KMS-11 (cell line): ENCODE measurements at regions not wholly inside any gene's neighbourhood (a gene's known extent, or its start where the extent isn't known, plus 50 kb on each side); places are given as distances from the start of the nearest gene placed in this dataset.

ENCODE experiments used
- H2AFZ ChIP-seq: fragments of 200-600 bp; sonication (generic); 2 replicates; pipeline ENCODE4 v1.6.1; 2016; ENCODE audit warnings: antibody characterized with exemption, mixed run types, low read depth
- H3K27ac ChIP-seq: fragments of 200-600 bp; sonication (generic); 2 replicates; pipeline ENCODE4 v1.6.1; 2016; ENCODE audit warnings: mild to moderate bottlenecking, mixed run types
- H3K27me3 ChIP-seq: fragments of 200-600 bp; sonication (generic); 2 replicates; pipeline ENCODE4 v1.6.1; 2017; ENCODE audit warnings: mild to moderate bottlenecking, low read depth, mixed run types, moderate library complexity; ENCODE audit not compliant: insufficient read depth
- H3K36me3 ChIP-seq: fragments of 200-600 bp; sonication (generic); 2 replicates; pipeline ENCODE4 v1.6.1; 2017; ENCODE audit warnings: mild to moderate bottlenecking, mixed run types; ENCODE audit not compliant: insufficient read depth
- H3K4me1 ChIP-seq: fragments of 200-600 bp; sonication (generic); 2 replicates; pipeline ENCODE4 v1.6.1; 2016; ENCODE audit warnings: mild to moderate bottlenecking, low read depth, mixed run types; ENCODE audit not compliant: poor library complexity, severe bottlenecking
- H3K4me2 ChIP-seq: fragments of 200-600 bp; sonication (generic); 2 replicates; pipeline ENCODE4 v1.7.0; 2016; ENCODE audit warnings: mild to moderate bottlenecking, mixed run types
- H3K4me3 ChIP-seq: fragments of 200-600 bp; sonication (generic); IDR thresholded peaks from 2 replicates; pipeline ENCODE4 v1.6.1; 2017; ENCODE audit warnings: low read depth, low read length, mixed read lengths; ENCODE audit not compliant: insufficient read depth
- H3K79me2 ChIP-seq: fragments of 200-600 bp; sonication (generic); 2 replicates; pipeline ENCODE4 v1.6.1; 2016; ENCODE audit warnings: low read depth, mixed run types; ENCODE audit not compliant: insufficient read depth
- H3K9ac ChIP-seq: fragments of 200-600 bp; sonication (generic); 2 replicates; pipeline ENCODE4 v1.6.1; 2016; ENCODE audit warnings: mild to moderate bottlenecking, mixed run types
- H4K20me1 ChIP-seq: fragments of 200-600 bp; sonication (generic); 2 replicates; pipeline ENCODE4 v1.6.1; 2016; ENCODE audit warnings: mild to moderate bottlenecking, mixed run types; ENCODE audit not compliant: insufficient read depth
- TF ChIP-seq, protein P1 (sequence below): fragments of 200-600 bp; sonication (generic); conservative IDR thresholded peaks from 2 replicates; pipeline ENCODE4 v1.6.1; 2017; ENCODE audit warnings: low read depth, mild to moderate bottlenecking, antibody characterized with exemption, low read length, moderate library complexity, mixed read lengths

DNA sequence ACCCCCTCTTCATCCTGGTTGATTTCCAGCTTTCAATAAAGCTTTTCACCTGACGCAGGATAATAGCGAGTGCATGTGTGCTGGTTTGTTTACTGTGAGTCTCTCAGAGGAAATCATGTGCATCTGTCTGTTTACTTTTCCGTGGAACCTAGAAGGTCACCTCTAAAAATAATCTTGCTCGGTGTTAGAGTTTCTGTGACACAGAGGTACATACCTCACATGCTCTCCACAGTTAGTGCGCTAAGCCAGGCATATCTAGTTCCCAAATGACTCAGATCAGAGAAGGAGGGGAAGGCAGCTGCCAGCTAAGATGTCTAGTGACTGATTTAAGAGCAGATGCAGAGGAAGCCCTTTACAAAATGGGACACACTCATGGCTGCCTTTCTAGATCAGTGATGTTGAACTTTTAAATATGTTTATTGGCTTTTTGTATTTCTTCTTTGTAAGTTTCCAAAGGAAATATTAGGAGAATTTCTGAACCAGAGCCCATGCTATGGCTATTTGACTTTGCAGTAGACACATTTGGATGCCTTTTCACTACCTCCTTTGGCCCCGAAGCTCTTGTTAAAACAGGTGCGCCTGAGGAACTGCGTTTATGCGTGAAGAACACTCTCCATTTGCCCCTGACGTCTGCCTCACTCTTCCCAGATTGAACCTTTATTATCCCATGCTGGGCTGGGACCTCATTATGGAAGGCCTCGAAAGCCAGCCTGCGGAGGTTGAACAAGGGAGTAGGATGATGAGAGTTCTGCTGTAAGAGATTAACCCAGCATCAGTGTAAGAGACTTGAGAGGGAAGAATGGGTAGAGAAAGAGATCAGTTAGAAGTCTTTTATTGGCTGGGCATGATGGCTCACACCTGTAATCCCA is 145.6 kb downstream of the FAM161A start:
- peak overlapping the region; percentile 15; the same call in 1 of the 2 replicates for H2AFZ ChIP-seq
- no peak overlapping the region for H3K9ac ChIP-seq
- TF ChIP-seq, protein P1, sequence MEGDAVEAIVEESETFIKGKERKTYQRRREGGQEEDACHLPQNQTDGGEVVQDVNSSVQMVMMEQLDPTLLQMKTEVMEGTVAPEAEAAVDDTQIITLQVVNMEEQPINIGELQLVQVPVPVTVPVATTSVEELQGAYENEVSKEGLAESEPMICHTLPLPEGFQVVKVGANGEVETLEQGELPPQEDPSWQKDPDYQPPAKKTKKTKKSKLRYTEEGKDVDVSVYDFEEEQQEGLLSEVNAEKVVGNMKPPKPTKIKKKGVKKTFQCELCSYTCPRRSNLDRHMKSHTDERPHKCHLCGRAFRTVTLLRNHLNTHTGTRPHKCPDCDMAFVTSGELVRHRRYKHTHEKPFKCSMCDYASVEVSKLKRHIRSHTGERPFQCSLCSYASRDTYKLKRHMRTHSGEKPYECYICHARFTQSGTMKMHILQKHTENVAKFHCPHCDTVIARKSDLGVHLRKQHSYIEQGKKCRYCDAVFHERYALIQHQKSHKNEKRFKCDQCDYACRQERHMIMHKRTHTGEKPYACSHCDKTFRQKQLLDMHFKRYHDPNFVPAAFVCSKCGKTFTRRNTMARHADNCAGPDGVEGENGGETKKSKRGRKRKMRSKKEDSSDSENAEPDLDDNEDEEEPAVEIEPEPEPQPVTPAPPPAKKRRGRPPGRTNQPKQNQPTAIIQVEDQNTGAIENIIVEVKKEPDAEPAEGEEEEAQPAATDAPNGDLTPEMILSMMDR = no peak
- H4K20me1 ChIP-seq = no peaks in the 10 kb centered on the region
- no peaks in the 10 kb centered on the region for H3K27me3 ChIP-seq
- no peaks in the 10 kb centered on the region for H3K36me3 ChIP-seq
- peaks cover 13% of the 10 kb centered on the region for H3K4me1 ChIP-seq
- no peak overlapping the region; the same call in 1 of the 2 replicates for H3K27ac ChIP-seq
- H3K79me2 ChIP-seq = no peaks in the 10 kb centered on the region
- peak overlapping the region; percentile 11; the same call in 1 of the 2 replicates for H3K4me2 ChIP-seq
- no peak overlapping the region for H3K4me3 ChIP-seq

DNA sequence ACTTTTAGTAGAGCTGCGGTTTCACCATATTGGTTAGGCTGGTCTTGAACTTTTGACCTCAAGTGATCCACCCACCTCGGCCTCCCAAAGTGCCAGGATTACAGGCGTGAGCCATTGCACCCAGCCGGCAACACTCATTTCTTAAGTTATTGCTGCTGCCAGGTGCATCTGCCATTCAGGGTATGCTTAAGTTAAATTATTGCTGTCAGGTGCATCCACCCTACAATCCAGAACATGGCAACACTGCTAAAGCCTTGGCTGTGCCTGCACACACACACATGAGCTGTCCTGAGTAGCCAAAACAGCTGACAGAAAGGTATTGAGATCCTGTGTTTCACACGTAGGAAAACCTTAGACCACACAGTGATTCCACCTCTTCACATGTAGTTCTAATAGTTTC is 148.2 kb downstream of the FAM161A start:
- H3K9ac ChIP-seq = no peak overlapping the region
- no peak overlapping the region for H3K27ac ChIP-seq
- H3K27me3 ChIP-seq = no peaks in the 10 kb centered on the region
- H4K20me1 ChIP-seq = no peaks in the 10 kb centered on the region
- TF ChIP-seq, protein P1 = no peak
- H3K4me3 ChIP-seq = no peak overlapping the region
- peaks cover 13% of the 10 kb centered on the region for H3K4me1 ChIP-seq
- H2AFZ ChIP-seq = no peak overlapping the region
- H3K4me2 ChIP-seq = no peak overlapping the region
- H3K36me3 ChIP-seq = no peaks in the 10 kb centered on the region
- H3K79me2 ChIP-seq = no peaks in the 10 kb centered on the region

DNA sequence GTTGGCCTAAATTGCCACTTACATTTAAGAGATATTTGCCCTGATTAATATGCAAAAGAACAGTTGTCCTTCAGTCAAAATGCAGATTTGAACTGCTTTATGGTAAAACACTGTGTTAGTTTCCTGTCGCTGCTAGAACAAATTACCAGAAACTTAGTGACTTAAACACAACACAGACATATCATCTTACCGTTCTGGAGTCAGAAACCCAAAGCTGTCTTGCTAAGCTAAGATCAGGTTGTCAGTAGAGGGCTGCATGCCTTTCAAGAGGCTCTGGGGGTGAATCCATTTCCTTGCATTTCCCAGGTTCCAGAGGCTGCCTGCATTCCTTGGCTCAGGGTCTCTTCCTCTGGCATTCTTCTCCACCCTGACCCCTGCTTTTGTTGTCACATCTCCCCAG is 149.5 kb downstream of the FAM161A start:
- Histone ChIP-seq H3K27me3 (no peaks in the 10 kb centered on the region), H2AFZ (no peak overlapping the region), H3K4me1 (peaks cover 13% of the 10 kb centered on the region), H3K27ac (no peak overlapping the region), H3K4me2 (no peak overlapping the region), H3K9ac (no peak overlapping the region), H3K4me3 (no peak overlapping the region), H3K36me3 (no peaks in the 10 kb centered on the region), H3K79me2 (no peaks in the 10 kb centered on the region), H4K20me1 (no peaks in the 10 kb centered on the region)
- TF ChIP-seq, protein P1 = no peak

DNA sequence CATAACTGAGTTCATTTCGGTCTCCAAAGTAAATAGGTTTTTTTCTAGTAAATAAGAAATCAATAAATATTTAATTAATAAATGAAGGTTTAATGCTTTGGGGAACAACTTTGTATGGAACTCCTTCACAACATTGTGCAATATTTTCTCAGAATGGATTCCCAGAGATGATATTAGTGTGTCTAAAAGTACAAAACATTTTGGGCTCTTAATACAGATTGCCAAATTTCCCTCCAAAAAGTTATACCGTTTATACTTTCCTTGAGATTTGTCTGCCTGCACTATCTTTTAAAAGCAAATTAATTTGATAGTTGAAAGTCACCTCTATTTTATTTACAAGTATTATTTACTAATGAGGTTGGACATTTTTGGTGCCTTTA is 151.8 kb downstream of the FAM161A start:
- H3K4me3 ChIP-seq = no peak overlapping the region
- H3K4me2 ChIP-seq = no peak overlapping the region
- H3K27me3 ChIP-seq = no peaks in the 10 kb centered on the region
- no peaks in the 10 kb centered on the region for H3K36me3 ChIP-seq
- H3K9ac ChIP-seq = no peak overlapping the region
- TF ChIP-seq, protein P1 = no peak
- no peaks in the 10 kb centered on the region for H3K79me2 ChIP-seq
- no peak overlapping the region for H2AFZ ChIP-seq
- H4K20me1 ChIP-seq = no peaks in the 10 kb centered on the region
- H3K27ac ChIP-seq = no peak overlapping the region
- H3K4me1 ChIP-seq = no peaks in the 10 kb centered on the region
